Dedifferentiated amniotic fluid mesenchymal stem cell (primary cell): ENCODE measurements at regions not wholly inside any gene's neighbourhood (a gene's known extent, or its start where the extent isn't known, plus 50 kb on each side); places are given as distances from the start of the nearest gene placed in this dataset.
"Not testable (repeated sequence)": the region's sequence is repeated elsewhere in the genome, so short reads cannot be mapped to it uniquely, and the experiment has no call there.

Experiments
- DNase-seq: peaks from one replicate; pipeline ENCODE4 v3.0.0-alpha.2; 2016; ENCODE audit errors: extremely low spot score

DNA sequence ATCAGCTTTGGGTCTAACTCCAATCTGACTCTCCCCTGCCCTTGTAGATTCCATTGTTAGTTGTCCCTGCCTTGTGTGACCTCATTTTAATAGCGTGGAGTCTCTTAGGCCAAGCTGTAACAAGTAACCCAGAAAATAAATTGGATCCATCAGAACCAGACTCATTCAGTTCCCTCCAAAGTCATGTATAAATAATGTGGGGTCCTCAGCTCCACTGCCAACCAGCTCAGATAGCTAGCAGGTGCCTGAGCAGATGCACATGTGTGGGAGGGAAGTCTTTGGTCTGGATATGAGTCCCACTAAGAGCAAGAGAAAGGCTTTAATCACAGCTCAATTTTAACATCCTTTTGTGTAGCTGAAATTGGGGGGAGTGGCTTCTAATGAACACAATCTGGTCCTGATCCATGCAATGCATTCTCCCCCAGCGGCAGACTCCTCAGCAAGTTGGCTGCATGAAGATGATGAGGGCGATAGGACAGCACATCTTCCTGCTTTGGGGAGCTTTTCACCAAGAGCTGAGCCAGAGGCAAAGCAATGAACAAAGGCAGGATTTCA is 151.6 kb downstream of the ABCC12 start:
- no peak for DNase-seq

DNA sequence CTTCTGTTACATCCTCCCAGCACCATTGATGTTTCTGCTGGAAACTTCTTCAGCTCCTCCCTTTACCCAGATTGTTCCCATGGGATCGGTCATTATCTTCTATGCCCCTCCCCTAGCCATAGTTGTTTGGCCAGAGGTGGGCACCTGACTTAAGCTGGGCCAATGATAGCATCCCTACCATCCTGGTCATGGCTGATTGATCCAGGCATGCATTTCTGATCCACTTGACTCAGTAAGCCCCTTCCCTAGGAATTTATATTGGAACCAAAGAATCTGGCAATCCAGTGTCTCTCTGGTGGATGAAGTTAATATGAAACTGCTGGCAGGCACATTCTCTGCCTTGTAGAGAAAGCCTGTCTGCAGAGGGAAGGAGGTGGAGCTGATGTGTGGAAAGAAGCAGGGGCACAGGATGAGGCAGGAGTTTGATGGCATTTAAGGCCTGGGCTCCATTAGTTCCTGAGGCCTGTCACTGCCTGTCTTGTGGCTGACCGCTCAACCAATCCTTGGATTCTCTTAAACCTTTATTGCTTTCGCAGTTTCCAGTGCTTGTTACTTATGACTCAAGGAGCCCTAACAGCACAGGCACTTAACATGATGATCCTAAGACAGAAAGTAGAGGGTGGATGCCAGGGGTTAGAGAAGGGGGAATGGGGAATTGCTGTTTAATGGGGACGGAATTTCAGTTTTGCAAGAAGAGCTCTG is 152.4 kb downstream of the ABCC12 start:
- no peak for DNase-seq

DNA sequence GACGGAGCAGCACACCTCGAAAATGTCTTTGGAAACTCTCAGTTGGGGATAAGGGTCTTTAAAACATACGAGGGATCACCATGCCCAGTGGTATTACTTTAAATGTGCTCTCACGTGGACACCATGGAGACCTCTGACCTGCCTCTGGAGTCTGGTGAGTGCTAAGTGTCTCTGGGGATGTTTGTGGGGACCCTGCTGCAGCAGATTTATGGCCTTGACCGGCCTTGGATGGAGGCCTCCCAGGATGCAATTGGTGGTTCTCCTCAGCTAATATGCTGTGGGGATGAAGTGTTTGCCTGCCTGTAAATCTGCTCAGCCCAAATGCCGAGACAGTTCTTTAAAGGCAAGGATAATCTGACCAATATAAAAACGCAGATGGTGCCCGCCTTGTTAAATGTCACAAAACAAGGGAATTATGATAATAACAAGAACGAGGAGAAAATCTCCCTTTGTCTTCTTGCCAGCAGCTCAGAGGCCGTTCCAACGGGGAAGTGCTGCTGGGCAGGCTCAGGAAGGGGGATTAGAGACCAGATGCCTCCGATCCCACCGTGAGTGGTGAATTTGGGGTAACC is 154.4 kb downstream of the ABCC12 start:
- DNase-seq: no peak

DNA sequence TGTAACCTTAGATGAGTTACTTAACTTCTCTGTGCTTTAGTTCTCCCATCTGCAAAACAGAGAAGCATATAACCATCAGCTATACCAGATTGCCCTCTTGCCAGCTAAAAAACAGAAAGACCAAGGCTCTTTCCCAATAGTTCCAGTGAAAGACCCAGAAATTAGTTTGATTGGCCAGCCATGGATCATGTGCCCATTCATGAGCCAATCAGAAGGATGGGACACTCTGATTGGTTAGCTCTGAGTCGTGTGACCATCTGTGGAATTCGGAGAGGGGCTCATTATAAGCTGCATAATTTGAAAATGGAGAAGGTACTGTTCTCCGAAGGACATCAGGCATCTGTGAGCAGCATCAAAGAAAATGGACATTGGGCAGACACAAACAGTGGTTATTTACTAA is 155.2 kb downstream of the ABCC12 start:
- DNase-seq: no peak

DNA sequence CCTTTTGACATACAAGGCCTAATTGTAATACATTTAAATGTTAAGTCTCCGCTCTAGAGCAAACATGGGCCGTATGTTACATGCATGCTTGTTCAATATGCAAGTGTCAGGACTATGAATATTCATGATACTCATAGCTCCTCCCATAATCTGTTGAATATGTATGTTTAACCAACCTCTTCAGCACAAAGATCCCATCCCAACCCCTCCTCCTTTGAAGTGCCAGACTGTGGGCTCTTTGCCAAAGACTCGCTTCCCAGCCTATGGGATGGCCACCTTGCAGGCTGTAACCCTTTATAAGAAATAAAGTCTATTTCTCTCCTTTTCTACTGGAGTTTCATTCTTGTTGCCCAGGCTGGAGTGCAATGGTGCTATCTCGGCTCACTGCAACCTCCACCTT is 156.2 kb downstream of the ABCC12 start:
- DNase-seq: no peak

DNA sequence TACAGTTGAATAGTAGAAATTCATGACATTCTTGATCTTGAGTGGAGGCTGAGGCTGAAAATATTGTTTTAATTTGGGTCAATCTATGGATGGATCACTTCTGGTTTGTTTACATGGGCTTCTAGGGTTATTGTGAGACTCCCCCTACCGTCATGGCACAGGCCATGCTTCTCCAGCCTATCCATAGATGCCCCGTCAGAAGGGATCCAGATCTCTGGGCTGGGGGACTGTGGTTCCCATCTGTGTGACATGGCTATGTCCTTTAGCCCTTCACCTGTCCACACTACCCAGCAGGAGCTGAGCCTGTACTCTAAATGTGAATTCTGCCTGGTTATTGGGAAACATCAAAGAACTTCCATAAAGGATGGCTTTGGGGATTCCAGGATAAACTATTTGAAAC is 160.4 kb downstream of the ABCC12 start:
- DNase-seq: no peak

DNA sequence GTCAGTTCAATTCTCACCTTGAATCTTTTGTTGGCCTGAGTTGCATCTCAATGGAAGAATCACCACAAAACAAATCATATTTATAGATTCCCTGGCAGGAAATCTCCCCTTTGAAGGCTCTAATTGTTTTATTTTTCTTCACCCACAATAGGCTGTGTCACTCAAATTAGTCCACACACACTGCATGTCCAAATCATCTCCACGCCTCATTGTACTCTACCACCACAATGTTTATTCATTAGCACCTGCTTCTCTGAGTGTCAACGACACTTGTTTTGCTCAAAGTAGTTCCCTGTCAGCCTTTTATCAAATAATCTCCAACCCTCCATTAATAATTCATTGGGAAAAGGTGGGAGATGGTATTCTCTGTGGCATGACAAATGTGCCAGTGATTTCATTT is 164.3 kb downstream of the ABCC12 start:
- DNase-seq: no peak

DNA sequence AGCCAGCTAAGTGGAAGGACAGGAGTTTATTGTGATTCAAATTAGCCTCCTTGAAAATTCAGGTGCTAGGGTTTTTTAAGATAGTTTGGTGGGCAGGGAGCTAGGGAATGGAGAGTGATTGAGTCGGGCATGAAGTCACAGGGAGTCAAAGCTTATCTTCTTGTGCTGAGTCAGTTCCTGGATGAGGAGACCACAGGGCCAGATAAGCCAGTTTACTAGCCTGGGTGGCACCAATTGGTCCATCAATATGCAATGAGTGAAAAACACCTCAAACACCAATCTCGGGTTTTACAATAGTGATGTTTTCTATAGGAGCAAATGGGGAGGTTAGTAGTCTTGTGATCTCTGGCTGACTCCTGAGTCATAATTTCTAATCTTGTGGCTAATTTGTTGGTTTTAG is 165.1 kb downstream of the ABCC12 start:
- DNase-seq: no peak

DNA sequence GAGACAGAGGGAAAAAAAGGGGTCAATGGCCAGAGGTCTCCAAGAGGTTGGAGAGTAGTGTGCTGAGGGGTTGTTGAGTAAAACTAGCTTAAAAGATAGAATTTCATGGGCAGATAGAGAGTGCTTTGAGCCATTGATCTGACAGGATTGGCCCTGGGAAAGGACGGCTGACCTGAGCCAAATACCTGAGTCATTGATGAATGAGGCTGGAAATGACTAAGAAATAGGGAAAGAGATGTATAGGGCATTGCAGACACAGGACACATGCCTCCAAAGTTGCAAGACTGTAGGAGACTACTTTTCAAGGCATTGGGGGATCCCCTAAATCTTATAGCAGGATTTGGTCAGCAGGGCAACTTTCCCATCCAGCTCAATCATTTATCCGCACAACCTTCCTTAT is 168.7 kb downstream of the ABCC12 start:
- no peak for DNase-seq

DNA sequence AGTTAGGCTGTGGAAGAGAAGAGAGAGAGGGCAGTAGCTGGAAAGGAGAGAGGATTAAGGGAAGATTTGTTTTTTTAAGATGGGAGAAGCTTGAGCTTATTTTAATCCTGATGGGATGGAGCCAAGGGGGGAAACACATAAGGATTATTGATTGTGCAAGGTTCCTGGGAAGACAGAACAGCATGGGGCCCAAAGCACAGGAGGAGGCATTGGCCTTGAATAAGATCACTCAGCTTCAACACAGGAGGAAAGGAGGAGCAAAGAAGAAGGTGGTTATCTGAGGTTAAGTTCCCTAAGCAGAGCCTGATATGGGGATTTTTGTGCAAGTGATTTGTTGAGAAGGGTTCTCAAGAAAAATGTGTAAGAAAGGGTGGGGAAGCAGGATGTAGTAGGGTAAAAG is 169.8 kb downstream of the ABCC12 start:
- no peak for DNase-seq

DNA sequence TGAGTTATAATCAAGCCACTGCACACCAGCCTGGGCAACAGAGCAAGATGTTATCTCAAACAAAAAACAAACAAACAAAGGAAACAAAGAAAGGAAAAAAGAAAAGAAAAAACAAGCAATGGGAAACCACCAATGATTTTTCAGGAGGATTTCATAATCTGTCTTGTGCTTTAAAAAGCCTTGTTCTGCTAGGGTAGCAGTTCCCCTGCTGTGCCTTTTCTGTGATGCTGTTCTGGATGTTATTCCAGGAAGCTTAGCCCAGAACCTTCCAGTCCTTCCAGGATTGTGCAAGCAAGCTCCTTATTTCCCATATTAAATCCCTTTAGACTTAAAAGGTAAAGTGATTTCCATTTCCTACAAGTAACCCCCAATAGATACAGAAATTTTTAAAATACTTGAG is 171.1 kb downstream of the ABCC12 start:
- no peak for DNase-seq

DNA sequence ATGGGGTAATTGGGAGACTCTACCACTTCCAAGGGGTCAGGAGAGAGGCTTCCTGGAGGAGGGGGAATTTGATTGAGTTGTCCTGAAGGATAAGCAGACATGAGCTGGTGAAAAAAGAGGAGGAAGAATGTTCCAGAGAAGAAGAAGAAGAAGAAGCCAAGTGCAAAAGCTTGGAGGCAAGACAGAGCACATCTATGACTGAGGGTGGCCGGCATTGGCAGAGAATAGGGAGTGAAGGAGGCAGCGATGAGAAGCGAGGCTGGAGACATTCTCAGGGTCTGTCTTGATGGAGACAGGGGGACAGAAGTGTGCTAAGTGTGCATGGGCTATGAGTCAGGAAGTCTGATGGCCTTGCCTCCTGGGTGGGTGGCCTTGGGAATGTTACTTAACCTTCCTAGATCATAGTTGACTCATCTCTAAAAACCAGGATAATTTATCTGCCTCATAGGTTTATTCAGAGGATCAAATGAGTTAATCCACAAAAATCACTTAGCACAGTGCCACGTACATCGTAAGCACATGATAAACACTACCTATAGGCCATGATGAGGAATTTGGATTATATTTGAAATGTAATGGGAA is 171.7 kb downstream of the ABCC12 start:
- no peak for DNase-seq

DNA sequence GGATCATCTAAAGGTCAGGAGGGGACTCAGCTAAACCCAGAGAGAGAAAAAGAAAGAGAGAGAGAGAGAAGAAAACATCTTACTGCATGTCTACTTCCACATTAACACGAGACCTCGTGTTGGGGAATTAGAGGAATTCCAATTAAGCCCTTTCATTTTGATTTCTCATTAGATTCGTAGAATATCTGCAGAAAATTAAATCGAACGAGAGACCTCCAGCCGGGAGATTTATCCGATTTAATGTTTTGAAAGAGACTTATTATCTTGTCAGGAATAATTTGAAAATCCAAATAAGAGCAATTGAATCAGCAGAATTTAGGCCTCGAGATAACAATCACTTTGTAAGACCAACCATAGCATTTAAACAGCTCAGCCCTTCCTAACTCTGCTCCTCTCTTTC is 175.6 kb downstream of the ABCC12 start:
- no peak for DNase-seq

DNA sequence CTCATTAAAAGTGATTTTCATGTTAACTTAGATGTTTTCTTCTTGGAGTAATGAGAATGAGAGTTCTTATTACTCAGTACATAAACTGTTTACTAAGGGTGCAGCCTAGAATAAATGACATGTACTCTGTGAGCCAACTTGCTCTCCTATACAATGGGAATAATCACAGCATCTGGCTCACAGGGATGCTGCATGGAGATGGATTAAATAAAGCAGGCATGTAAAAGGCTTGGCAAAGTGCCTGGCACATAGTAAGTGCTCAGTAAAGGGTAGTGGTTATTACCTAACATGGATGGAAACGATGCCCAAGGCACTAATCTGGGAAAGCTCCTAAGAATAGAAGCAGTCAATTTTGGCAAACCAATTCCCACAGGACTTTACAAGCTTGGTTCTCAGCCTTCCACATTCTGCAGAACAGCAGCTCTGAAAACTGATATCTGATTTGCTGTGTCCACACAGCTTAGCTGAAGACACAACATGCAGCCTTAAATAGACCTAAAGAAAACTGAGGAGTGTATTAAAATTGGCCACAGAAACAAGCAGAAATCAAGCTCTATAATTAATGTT is 176.1 kb downstream of the ABCC12 start:
- DNase-seq: no peak

DNA sequence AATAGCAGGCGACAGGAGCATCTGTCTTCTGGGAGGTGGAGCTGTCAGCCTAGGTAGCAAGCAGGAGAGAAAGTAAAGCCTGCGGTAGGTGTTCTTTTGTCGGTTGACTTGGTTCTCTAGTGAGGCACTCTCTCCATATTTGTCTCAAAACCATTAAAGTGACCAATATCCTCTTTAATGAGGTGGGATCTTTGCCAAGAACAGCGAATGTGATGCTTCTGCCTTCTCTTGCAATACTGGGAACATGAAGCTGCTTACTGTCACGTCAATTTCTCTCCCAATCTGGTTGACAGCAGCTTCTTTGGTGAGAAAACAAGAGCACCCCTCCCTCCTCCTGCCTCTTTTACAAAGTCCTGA is 176.7 kb downstream of the ABCC12 start:
- no peak for DNase-seq

DNA sequence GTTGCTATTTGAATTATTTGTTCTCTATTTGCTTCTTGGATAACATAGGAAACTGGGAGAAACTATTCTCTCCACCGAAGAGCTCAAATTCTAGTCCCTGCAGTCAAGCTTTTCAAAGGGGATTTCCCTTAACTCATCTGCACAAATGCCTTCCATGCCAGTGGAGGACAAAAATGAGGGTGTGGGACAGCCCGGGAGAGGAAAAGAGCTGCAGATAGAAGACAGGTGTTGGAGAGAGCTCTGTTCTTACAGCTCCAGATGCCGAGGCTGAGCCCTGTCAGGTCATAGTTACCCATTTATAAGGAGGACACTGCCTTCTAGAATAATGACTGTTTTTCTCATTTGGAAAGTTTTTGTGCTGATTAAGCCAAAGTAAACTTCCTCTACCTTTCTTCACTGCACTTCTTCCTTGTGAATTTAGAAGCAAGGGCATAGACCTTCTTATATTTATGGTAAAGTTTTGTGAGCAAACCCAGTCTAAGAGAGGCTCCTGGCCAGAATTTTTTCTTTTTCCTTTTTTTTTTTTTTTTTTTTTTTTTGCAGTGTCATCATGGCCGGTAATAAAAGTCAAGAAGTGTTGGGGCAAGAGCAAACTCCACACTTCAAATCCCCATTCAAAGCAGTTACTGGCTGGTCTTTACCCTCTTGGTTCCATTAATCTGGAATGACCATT is 177.2 kb downstream of the ABCC12 start:
- no peak for DNase-seq

DNA sequence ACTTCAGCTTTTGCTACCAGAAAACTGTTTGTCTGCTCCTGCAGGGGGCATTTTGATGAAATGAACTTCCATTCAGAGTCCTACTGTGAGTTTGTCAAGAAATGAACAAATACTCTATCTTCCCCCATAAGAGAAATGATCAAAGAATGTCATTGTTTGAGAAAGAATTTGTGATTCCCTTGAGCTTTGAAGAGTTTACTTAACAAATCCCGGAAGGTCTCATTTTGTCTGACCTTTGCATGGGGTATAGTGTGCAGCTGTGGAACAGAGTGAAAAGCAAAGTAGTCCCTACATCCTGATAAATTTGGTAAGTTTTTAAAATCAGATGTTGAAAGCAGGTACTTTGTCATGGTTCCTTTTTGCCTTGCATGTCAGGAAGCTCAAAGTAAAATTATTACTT is 178.0 kb downstream of the ABCC12 start:
- DNase-seq: no peak

DNA sequence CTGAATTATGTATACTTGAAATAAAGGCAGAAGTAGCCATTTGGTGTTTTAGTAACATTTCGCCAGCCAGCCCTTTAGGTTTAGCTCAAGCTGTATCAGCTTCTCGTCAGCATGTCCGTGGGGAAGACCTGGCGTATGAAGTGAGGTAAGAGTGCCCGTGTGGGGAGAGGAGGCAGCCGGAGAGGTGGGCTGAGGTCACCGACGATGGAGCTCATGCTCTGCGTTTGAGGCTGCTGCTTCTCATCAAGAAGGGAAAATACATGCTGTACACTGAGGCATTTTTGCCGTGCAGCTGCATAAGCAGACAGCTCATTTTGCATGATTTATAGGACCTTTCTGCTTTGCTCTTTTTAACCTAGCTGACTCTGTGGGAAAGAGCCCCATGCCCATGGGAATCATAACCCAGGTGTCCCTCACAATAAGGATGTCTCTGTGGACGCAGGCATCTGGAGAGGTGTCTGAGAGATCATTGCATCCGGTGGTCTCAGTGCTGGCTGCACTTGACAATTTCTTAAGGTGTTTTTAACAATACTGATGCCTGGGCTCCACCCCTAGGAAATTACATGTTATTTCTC is 179.1 kb downstream of the ABCC12 start:
- DNase-seq: no peak

DNA sequence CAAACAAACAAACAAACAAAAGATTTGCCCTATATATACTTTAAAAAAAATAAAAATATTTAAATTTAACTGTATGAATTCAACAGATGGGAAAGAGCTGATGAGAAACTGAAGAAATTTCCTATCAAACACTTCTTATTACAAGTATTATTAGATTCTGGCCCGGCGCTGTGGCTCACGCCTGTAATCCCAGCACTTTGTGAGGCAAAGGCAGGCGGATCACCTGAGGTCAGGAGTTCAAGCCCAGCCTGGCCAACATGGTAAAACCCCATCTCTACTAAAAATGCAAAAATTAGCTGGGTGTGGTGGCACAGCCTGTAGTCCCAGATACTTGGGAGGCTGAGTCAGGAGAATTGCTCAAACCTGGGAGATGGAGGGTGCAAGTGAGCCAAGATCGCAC is 180.8 kb downstream of the ABCC12 start:
- not testable (repeated sequence) for DNase-seq

DNA sequence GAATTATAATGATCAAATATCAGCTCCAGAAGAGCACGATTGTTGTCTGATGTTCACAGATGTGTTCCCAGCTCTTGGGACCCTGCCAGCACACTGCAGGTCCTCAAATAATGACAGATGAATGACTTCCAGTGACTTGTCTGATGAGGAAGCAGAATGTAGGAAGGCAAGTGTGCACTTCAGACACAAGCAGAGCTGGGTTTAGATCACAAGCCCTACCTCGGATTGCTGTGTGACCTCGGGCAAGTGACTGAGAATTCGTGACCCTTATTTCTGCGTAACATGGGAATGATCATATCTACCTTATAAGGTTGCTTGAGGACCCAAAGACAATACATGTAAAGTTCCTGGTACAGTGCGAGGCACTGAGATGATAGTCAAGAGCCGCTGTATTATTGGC is 182.2 kb downstream of the ABCC12 start:
- DNase-seq: no peak

DNA sequence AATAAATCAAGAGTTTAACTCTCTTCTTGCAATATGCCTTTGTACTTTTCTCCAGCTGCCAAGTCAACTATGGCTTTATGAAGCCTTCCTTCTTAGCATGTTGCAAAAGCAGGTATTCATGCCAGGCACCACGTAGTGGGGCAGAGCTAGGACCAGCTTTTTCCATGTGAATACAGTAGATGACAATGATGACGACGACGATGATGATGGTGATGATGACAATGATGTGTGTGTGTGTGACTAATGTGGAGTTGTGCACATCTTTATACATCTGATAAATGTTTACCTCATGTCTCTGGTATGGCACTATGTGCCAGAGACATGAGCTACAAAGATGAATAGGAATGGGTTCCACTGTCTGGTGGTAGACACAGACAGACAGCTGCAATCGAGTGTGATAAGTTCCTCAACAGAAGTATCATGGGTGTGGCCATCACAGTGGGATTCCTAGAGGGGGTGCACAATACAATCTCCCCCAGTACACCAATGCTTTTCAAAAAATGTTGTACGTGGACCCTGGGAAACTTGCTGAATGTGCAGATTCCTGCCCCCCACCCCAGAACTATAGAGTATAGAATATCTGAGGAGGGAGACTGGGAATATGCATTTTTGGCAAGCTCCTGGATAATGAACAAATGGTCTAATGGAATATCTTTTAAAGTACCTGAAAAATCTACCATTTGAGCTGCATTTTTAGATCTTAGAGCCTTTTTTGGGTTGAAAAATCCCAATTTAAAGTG is 183.4 kb downstream of the ABCC12 start:
- no peak for DNase-seq

DNA sequence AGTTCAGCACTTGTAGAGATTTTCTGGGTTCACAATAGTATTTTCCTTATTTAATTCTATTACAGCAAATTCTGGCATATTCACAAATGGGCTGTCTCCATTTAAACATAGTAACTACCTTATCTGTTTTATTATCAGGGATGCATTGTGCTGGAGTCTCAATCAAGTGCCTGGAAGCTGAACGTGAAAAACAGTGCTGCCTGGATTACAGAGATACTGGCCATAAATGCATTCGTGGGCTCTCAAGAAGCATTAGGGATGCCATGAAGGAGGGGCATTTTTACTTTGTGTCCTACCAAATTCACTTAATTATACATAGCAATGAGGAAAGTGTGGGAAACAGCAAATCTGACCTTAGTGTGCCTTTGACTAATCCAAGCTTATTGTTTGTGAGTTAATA is 184.6 kb downstream of the ABCC12 start:
- no peak for DNase-seq
